NCI-H748 (cell line): ENCODE measurements at regions not wholly inside any gene's neighbourhood (a gene's known extent, or its start where the extent isn't known, plus 50 kb on each side); places are given as distances from the start of the nearest gene placed in this dataset.
"Not testable (repeated sequence)": the region's sequence is repeated elsewhere in the genome, so short reads cannot be mapped to it uniquely, and the experiment has no call there.

Experiments
- DNase-seq: peaks from one replicate; lab custom pipeline; 2025; ENCODE audit not compliant: unreplicated experiment; lab: John Stamatoyannopoulos, UW

GRCh38 chr11:81802591-81802990 lies 931.1 kb downstream of the FAM181B start:
- no peak for DNase-seq

GRCh38 chr11:81792416-81792815 lies 941.2 kb downstream of the FAM181B start:
- DNase-seq = no peak

GRCh38 chr11:81787584-81788049 lies 946.0 kb downstream of the FAM181B start:
- DNase-seq = peak; percentile 24

- no peak for DNase-seq
Observed at GRCh38 chr11:81772166-81772565, 961.5 kb downstream of the FAM181B start.

GRCh38 chr11:81769906-81770305 lies 963.8 kb downstream of the FAM181B start:
- DNase-seq = not testable (repeated sequence)

- DNase-seq = no peak
Observed at GRCh38 chr11:81756864-81757595, 976.6 kb downstream of the FAM181B start.

GRCh38 chr11:81749245-81749644 lies 984.4 kb downstream of the FAM181B start:
- no peak for DNase-seq

GRCh38 chr11:81744336-81745116 lies 989.1 kb downstream of the FAM181B start:
- DNase-seq = no peak

- DNase-seq = no peak
Observed at GRCh38 chr11:81725701-81726100, 1008.0 kb downstream of the FAM181B start.

GRCh38 chr11:81717695-81718094 lies 1016.0 kb downstream of the FAM181B start:
- no peak for DNase-seq

- no peak for DNase-seq
Observed at GRCh38 chr11:81707881-81708280, 1025.8 kb downstream of the FAM181B start.

- no peak for DNase-seq
Observed at GRCh38 chr11:81705283-81705682, 1028.4 kb downstream of the FAM181B start.

- DNase-seq = no peak
Observed at GRCh38 chr11:81700076-81700475, 1033.6 kb downstream of the FAM181B start.

GRCh38 chr11:81687057-81687456 lies 1046.6 kb downstream of the FAM181B start:
- no peak for DNase-seq

- no peak for DNase-seq
Observed at GRCh38 chr11:81674211-81674610, 1059.5 kb downstream of the FAM181B start.

- no peak for DNase-seq
Observed at GRCh38 chr11:81673001-81673400, 1060.7 kb downstream of the FAM181B start.

GRCh38 chr11:81669935-81670543 lies 1063.6 kb downstream of the FAM181B start:
- no peak for DNase-seq

GRCh38 chr11:81658722-81659121 lies 1074.9 kb downstream of the FAM181B start:
- DNase-seq = peak; percentile 21

GRCh38 chr11:81655351-81655750 lies 1078.3 kb downstream of the FAM181B start:
- DNase-seq = no peak

GRCh38 chr11:81647374-81647773 lies 1086.3 kb downstream of the FAM181B start:
- DNase-seq = no peak

- peak; percentile 69 for DNase-seq
Observed at GRCh38 chr11:81644239-81644840, 1089.3 kb downstream of the FAM181B start.
